ENCODE measurements at regions not wholly inside any gene's neighbourhood (a gene's known extent, or its start where the extent isn't known, plus 50 kb on each side); places are given as distances from the start of the nearest gene placed in this dataset.
A peak's percentile ranks its signal among the peaks of the same experiment; 100 is the strongest.

DNA sequence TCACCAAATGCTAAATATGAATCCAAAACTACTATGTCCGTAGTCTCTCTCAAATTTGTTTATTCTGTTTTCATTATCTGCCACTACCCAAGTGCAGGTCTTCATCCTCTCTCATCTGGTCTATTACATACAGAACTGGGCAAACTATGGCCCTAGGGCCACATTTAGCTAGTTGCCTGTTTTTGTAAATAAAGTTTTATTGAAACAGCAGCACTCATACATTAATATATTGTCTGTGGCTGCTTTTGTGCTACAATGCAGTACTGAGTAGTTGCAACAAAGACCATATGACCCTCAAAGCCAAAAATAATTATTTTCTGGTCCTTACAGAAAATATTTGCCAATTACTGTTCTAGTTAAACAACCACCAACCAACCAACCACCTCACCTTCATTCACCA, 172.2 kb upstream of the NCKAP5 start:
- in situ Hi-C loops (cut with HindIII; ENCODE audit: low pct_unique_long_range_greater_than_20kb, low sequenced_read_pairs), result no loop called here
- no peak for DNase-seq (ENCODE audit: low read depth)

DNA sequence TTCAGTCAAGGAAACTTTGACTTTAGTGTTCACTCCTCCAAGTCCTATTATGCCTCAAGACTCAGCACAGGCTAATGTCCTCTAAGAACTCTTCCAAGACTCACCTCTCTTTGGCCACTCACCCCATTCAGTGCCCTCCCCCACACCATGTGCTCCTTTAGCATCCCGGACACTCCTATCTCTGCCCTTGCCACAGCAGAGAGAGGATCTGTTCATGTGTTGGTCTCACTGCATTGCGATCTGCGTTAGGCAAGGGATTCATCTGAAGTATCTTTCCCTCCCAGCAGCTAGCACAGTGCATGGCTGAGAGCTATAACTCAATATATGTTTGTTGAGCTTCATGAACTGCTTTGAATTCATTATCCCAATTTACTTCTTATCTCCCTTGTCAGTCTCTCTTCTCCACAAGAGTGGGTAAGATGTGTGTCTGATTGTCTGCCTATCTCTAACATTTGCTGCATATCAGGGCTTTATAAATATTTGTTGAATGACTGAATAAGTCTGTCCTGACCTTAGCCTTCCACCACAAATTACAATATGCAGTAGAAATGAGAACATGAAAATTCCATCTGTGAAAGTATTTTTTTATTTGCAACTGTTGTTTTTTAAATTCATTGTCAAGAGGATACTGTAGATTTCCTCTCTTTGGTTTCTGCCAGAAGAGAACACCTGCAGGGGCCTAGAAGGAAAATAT, 179.9 kb upstream of the NCKAP5 start:
- no peak for DNase-seq (ENCODE audit: low read depth)
- in situ Hi-C loops (cut with HindIII; ENCODE audit: low pct_unique_long_range_greater_than_20kb, low sequenced_read_pairs), result no loop called here

DNA sequence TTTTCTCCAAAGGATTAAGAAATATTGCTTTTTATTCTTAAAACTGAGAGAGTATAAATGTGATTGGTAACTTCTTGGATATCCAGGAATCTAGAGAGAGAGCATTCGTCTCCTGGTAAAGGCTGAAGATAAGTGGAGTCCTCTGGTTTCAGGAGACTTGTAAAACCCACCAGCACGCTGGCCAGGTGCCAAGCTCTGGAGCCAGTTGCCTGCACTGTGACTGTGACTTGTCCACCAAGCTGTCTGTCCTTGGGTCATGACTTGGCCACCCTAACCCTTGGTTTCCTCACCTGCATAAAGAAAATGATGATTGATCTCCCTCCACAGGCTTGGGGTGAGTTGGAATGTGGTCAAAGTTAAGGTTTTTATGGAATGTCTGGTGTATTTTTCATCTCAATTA, 185.4 kb upstream of the NCKAP5 start:
- no peak for DNase-seq (ENCODE audit: low read depth)

DNA sequence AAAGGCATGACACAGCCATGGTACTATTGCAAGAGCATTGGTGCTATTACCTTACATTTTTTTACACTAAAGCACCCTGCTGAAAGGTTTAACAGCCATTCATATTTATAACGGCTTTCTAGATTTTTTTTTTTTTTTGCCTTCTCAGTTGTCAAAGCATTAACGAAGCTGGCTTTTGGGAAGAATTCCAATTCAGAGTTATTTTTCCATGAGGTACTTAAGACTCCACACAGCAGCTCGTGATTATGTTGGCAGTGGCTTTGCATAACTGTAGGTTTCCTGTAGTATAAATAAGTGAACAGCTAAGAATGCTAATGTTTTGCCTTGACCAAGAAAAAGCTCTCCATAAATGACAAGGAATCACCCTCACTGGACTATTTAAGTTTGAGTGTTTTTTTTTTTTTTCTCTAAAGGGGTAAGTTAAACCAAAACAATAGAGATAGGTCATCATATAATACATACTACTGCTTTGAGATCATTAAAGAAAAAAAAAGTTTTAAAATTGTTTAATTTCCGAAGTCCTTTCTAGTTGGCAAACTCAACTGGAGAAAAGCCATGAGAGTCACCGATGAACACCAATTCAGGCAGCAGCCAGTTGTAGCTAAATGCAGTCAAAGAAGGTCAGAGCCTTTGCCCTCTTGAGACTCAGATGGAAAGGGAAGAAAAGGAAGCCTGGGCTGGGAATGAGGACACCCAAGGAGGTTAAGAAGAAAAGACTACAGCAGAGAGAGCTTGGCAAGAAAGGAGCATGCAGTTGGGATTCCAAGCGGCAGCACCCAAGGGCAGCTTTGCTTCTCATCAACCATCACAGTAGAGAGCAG, 187.4 kb upstream of the NCKAP5 start:
- in situ Hi-C loops (cut with HindIII; ENCODE audit: low pct_unique_long_range_greater_than_20kb, low sequenced_read_pairs), result no loop called here
- DNase-seq (ENCODE audit: low read depth), result no peak

More for the DNA sequence above, 185.4 kb upstream of the NCKAP5 start:
- in situ Hi-C loops (cut with HindIII; ENCODE audit: low pct_unique_long_range_greater_than_20kb, low sequenced_read_pairs), result no loop called here

DNA sequence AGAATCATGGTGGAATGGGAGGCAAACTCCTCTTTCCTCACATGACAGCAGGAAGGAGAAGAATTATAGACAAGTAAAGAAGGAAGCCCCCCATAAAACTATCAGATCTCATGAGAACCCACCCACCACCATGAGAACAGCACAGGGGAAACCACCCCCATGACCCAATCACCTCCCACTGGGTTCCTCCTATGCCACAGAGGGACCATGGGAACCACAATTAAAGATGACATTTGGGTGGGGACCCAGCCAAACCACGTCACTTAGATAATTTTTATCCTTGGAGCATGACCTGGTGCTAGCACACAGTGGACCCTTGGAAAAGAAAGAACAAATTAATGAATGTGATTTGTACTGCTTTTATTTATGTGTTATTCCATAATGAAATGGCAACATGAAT, 188.6 kb upstream of the NCKAP5 start:
- DNase-seq (ENCODE audit: low read depth), result no peak
- in situ Hi-C loops (cut with HindIII; ENCODE audit: low pct_unique_long_range_greater_than_20kb, low sequenced_read_pairs), result no loop called here

DNA sequence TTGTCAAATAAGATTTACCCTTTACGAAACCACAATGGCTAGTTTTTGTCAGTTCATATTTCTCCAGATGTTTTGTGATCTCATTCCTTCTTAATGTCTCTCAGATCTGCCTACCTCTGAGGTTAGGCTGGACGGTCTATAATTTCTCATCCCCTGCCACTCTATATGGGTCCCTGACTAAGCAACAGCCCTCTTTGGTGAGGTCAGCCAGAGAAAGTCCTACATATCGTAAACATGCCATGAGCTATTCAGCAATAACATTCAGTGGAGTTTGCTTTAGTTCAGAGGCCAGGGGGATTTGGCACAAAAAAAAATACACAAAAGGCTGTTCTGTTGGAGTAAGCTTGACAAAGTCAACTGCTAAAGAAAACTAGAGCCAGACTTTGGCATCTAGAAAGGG, 192.1 kb upstream of the NCKAP5 start:
- in situ Hi-C loops (cut with HindIII; ENCODE audit: low pct_unique_long_range_greater_than_20kb, low sequenced_read_pairs), result no loop called here
- no peak for DNase-seq (ENCODE audit: low read depth)

DNA sequence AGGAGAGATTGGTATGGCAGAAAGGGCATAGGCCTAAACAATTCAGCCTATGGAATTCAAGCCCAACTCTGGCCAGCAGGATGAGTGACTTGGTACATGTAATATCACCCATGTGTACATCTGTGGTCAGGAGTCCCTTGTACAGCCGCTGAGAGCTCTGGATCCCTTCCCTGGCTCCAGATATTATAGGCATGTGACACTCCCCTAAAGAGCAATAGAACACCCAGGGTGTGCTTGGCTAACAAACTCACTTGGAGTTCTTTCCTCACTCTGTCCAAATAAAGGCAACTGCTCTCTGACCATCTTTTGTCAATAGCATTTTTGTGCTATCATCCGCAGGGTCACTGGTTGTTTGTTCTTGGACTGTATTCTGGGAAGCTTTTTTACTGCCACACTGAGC, 197.4 kb upstream of the NCKAP5 start:
- DNase-seq (ENCODE audit: low read depth), result no peak
- in situ Hi-C loops (cut with HindIII; ENCODE audit: low pct_unique_long_range_greater_than_20kb, low sequenced_read_pairs), result no loop called here

DNA sequence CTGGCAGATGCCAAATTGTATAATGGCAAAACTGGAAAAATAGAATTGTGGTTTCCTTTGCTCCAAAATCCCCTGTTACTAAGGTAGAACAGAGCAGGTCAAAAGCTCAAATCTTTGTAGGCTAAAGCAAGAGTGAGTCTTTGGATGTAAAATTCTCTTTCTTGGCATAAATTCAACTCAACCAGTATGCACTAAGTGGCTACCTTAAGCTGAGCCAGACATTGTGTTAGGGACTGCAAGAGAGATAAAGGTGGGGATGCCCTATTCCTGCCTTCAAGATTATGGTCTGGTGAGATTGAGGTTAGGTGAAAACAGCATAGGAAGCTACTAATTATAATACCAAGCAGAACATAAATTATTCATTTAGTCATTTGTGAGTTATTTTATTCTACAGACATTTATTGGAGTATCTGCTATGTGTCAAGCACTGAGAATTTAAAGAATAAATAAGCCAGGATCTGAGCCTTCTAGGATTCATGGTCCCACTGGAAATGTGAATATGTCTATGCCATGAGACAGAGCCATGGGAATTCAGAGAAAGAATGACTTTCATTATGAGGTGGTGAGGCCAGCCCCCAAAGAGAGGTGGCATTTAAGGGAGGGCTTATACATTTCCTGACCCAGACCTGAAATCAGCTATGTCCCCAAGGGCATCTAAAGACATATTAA, 198.0 kb upstream of the NCKAP5 start:
- DNase-seq (ENCODE audit: low read depth), result no peak
- in situ Hi-C loops (cut with HindIII; ENCODE audit: low pct_unique_long_range_greater_than_20kb, low sequenced_read_pairs), result no loop called here

DNA sequence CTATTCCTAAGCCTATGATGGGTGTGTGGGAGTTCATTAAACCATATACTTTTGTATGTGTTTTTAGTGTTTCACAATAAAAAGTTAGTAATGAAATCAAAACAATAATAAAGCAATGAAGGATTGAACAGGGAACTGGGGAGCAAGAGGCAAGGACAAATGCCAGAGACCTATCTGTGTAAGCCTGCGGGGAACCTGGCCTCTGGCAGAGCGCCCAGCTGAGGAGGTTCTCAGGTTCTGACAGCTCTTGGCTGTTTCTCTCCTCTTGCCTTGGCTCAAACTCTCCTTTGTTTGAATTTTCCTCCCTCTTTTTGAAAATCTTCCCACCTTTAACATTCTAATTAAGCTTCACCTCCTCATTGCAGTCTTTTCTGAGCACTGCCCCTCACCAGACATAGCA, 200.0 kb upstream of the NCKAP5 start:
- in situ Hi-C loops (cut with HindIII; ENCODE audit: low pct_unique_long_range_greater_than_20kb, low sequenced_read_pairs), result no loop called here
- DNase-seq (ENCODE audit: low read depth), result no peak

DNA sequence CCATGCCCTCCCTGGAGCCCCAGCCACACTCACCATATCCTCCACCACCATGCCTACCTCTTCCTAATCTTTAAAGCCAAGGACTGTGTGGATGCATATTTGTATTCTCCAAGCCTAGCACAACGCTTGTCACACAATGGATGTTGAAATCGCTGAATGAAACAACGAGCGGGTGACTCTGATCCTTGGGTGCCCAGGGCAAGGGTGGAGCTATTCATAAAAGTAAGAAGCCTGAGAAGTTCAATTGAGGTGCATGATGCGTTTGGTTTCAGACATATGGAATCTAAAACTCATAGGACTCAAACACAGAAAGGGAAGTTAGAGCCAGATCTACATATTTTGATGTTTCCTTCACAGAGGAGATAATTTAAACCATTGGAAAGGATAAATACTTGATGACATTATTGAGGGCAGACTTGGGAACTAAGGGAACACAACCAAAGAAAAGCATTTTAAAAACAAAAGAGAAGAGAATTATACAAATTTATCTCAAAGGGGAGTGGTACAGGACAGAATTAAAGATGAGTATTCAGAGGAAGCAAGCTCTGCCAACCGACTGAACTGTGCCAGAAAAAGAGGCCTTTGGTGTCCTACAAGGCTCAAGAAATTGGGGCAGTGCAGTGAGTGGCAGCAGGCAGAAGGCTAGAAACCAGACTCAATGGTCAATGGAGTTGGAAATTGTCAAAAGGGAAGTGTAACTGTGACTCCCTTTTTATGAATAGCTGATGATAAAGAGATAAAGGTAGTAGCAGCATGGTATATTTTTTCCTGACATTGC, 200.6 kb upstream of the NCKAP5 start:
- in situ Hi-C loops (cut with HindIII; ENCODE audit: low pct_unique_long_range_greater_than_20kb, low sequenced_read_pairs), result no loop called here
- DNase-seq (ENCODE audit: low read depth), result no peak

DNA sequence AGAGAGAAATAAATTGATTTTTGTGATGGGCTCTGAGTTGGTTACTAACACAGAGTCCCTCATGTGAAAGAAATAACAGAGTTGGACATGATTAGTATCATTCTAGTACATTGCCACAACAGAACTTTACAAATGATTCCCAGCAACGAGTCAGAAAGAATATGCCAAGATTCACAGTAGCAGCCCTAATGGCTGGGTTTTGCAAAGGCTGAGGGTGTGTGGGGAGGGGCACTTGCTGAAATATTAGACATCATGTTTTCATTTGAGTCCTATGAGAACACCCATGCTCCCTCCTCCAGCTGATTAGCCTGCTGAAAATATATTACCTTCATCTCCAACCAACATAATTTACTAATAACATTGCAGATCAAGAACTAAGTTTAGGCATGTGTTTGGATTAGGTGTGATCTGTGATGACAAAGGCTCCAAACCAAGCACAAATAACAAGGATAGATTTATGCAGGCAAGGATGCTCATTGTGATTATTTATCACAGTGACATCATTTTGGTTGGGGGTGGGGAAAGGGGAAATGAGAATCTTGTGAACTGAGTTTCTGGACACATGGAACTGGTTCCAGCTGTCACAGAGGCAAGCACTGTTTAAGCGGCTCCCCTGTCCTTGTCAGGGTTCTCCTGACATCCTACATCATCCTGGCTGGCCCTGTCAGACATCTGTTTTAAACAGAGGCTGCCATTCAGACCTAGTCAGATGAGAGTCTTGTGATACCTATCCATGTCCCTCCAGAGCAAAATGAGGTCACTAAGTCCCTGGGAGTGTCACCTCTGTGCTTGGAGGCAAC, 205.8 kb upstream of the NCKAP5 start:
- in situ Hi-C loops (cut with HindIII; ENCODE audit: low pct_unique_long_range_greater_than_20kb, low sequenced_read_pairs), result no loop called here
- DNase-seq (ENCODE audit: low read depth), result no peak

DNA sequence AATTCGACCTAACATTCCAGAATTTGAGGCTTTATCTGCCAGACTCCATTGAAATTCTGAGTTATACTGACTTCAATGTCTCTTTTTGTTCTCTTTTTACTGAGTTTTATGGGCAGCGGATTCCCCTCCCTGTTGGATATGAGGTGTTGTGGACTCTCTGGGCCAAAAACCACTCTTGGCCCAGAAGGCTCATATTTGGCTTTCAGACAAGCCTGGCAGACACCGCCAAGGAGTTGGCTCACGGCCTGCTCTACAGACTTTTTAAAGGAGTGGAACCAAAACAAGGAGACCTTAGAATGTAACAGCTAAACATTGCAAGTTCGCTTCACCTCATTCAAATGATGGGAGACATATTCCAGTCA, 206.4 kb upstream of the NCKAP5 start:
- no peak for DNase-seq (ENCODE audit: low read depth)
- in situ Hi-C loops (cut with HindIII; ENCODE audit: low pct_unique_long_range_greater_than_20kb, low sequenced_read_pairs), result no loop called here

DNA sequence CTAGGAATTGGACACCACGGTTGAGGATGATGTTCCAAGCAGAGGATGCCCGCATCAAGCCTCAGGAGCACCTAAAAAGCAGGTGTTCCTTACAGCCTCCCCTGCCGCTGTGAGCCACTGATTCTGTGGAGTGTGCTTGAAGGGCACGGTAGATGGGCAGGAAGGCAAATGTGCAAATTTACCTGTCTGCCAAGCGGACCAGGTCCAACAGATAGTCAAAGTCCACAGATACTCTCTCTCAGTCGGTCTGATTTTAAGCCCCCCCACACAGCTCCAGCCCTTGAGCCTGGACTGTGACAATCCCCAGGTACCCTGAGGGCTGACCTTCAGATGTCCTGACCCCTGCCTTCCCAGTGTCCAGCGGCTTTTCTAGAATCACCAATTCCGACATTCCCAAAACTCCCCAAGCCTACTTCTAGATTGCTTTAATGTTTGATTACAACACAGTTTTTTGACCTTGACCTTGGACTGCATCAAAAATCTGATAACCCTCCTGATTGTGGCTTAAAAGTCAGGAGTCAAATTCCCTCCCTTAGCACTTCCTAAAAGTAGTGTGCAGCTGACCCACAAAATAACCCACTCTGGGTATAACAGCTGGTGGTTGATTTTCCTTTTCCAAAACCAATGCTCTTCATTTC, 208.8 kb upstream of the NCKAP5 start:
- no peak for DNase-seq (ENCODE audit: low read depth)
- in situ Hi-C loops (cut with HindIII; ENCODE audit: low pct_unique_long_range_greater_than_20kb, low sequenced_read_pairs), result no loop called here

DNA sequence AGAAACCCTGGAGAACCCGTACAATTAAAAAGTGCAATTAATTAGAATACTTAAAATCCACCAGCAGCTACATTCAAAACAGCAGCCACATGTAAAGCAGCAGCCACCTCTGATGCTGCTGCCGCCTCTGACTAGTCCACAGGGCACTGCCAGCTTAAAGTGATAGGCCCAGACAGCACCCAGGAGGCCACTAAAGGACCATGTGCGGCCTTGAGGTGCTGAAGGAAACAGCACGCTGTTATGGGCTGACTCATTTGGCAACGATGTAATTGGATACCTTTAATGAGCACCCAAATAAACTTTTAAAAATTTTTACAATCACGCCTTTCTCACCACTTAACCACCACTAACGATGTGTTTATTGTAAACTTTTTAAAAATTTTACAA, 209.3 kb upstream of the NCKAP5 start:
- in situ Hi-C loops (cut with HindIII; ENCODE audit: low pct_unique_long_range_greater_than_20kb, low sequenced_read_pairs), result no loop called here
- no peak for DNase-seq (ENCODE audit: low read depth)

DNA sequence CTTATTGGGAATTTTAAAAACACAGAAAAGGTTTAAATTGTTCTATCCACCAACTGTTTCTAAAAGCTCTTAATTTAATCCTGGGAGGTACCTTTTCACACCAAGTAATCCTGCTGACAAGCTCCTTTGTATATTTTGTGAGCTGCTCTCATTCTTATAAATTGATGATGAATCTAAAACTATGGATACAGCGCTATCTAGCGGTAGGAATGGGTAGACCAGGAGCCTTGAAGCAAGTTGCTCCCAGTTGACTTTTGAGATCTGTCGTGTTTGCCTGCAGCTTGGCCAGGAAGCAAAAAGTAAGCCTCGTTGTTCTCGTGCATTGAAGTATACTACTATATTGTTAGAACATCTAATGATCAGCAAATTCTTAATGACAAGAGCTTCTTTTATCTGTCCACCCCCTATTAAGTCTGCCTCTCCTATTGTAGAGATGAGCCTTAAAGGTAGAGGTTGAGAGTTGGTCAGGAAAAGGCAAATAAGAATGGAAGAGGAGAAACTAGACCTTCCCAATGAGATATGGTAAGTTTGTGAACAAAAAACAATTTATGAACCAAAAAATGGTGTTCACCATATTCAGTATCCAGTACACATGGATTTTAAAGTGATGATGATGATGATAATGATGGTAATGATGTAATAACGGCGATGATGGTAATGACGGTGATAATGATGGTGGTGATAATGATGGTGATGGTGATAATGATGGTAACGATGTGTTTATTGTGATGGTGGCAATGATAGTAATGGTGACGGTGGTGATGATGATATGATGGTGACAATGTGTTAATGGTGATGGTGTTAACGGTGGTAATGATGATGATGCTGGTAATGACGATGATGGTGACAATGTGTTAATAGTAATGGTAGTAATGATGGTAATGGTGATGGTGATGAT, 212.1 kb upstream of the NCKAP5 start:
- DNase-seq (ENCODE audit: low read depth), result peak; percentile 68
- in situ Hi-C loops (cut with HindIII; ENCODE audit: low pct_unique_long_range_greater_than_20kb, low sequenced_read_pairs), result no loop called here

DNA sequence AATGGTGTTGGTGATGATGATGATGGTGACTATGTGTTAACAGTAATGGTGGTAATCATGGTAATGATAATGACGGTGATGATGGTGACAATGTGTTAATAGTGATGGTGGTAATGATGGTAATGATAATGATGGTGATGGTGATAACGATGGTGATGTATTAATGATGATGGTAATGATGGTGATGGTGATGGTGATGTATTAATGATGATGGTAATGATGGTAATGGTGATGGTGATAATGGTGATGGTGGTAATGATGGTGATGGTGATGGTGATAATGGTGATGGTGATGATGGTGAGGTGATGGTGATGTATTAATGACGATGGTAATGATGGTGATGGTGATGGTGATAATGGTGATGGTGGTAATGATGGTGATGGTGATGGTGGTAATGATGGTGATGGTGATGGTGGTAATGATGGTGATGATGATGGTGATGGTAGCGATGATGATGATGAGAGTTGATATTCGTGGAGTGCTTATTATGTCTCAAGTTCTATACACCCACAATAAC, 212.8 kb upstream of the NCKAP5 start:
- in situ Hi-C loops (cut with HindIII; ENCODE audit: low pct_unique_long_range_greater_than_20kb, low sequenced_read_pairs), result no loop called here
- DNase-seq (ENCODE audit: low read depth), result no peak

DNA sequence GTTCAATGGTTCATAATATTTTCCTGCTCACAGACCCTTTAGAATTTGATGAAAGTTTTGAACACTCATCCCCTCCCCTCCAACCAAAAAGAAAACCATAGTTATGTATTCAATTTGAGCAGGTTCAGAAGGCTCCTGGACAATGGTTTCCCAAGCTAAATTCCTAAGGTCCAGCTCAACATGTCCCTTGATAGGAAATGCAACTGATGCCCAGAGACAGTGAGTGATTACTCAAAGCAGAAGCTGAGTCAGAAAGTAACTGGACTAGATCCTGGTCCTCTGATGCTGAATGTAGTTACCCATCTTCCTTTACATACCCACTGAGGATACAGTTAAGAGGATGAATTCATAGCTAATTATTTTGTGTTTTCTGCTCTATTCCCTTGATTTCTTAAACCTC, 218.9 kb upstream of the NCKAP5 start:
- no peak for DNase-seq (ENCODE audit: low read depth)
- in situ Hi-C loops (cut with HindIII; ENCODE audit: low pct_unique_long_range_greater_than_20kb, low sequenced_read_pairs), result no loop called here

Data from Caki2 (cell line).